Adrenal gland (tissue), 9 donors: ENCODE measurements at regions not wholly inside any gene's neighbourhood (a gene's known extent, or its start where the extent isn't known, plus 50 kb on each side); places are given as distances from the start of the nearest gene placed in this dataset.

Experiments
- DNase-seq, 7 donors: peaks; one replicate each; pipeline ENCODE4 v3.0.0-alpha.2; 2019 to 2020
- H3K27ac ChIP-seq, 5 donors: fragments of 200-600 bp; sonication (generic) in 4 of 5; 1 replicate in 3 of 5; 2 replicates in 2 of 5; pipeline versions ENCODE4 v1.5.1 to v1.8.0; 2016 to 2020; ENCODE audit warnings: mild to moderate bottlenecking in 1 of 5
- H3K27me3 ChIP-seq: fragments of 200-600 bp; 2 replicates; pipeline ENCODE4 v1.8.0; 2021
- H3K36me3 ChIP-seq, 2 donors: fragments of 200-600 bp; replicated peaks in 1 of 2; 1 replicate in 1 of 2; 2 replicates in 1 of 2; pipeline versions ENCODE4 v1.5.1 to v1.8.0; 2018 to 2022
- H3K4me1 ChIP-seq, 2 donors: fragments of 200-600 bp; replicated peaks in 1 of 2; 1 replicate in 1 of 2; 2 replicates in 1 of 2; pipeline versions ENCODE4 v1.5.1 to v1.8.0; 2018 to 2021
- H3K4me3 ChIP-seq, 4 donors: fragments of 200-600 bp; sonication (generic) in 3 of 4; one replicate each; pipeline ENCODE4 v1.5.1; 2016 to 2018
- H3K9me3 ChIP-seq, 3 donors: fragments of 200-600 bp; sonication (generic) in 1 of 3; replicated peaks in 1 of 3; 1 replicate in 2 of 3; 2 replicates in 1 of 3; pipeline versions ENCODE4 v1.5.1 to v1.8.0; 2016 to 2021
- CTCF ChIP-seq, 6 experiments: fragments of 450-650 bp in 4 of 6; fragments of 200-600 bp in 2 of 6; sonication (generic) in 1 of 6; IDR thresholded peaks; 1 replicate in 5 of 6; 2 replicates in 1 of 6; pipeline versions ENCODE4 v1.5.1 to v1.8.0; 2016 to 2021; ENCODE audit warnings: antibody characterized with exemption in 6 of 6, mild to moderate bottlenecking in 2 of 6, moderate library complexity in 1 of 6
- POLR2A ChIP-seq, 2 donors: fragments of 450-650 bp; IDR thresholded peaks; one replicate each; pipeline ENCODE4 v1.6.1; 2017; ENCODE audit warnings: antibody characterized with exemption in 2 of 2, mild to moderate bottlenecking in 2 of 2, moderate library complexity in 1 of 2
- WGBS, 4 donors: extraction: QIAGEN DNeasy Blood & Tissue Kit in 2 of 4; methylation state at CpG; one replicate each; pipeline versions ENCODE4 v1.1.5 to v1.1.7; 2013 to 2017; 5-methylcytosine and 5-hydroxymethylcytosine counted together
- intact Hi-C, 2 donors: fragments of 100-400 bp; cut with DNase I; formaldehyde crosslinking; loops; one replicate each; pipeline versions ENCODE4 v1.14.1 to v1.15.0; 2022 to 2023
- donor health status: healthy with polysubstance abuse.
- donor health status: Bipolar disorder and iron deficiency.
- donor health status: DM: yes; HTN: yes; CAD: no.
- donor health status: DM: no; HTN: no; CAD: no.
- donor health status: DM: no; HTN: no; CAD: no.

- Histone ChIP-seq H3K36me3 (no peaks in the 10 kb centered on the region), H3K27me3 (no peaks in the 10 kb centered on the region), H3K9me3 (no peaks in the 10 kb centered on the region), H3K4me1 (no peaks in the 10 kb centered on the region), H3K27ac (no peak overlapping the region), H3K4me3 (no peak overlapping the region)
- TF ChIP-seq POLR2A (IDR thresholded peaks at IDR 0.05) (no peak), CTCF (IDR thresholded peaks at IDR 0.05) (no peak)
- 76 to 86% (median 79%) methylated on average over 6 of the region's 6 CpGs for WGBS, 4 donors
- intact Hi-C loops: no loop called here
- DNase-seq: no peak
These were observed 342.4 kb upstream of the AJAP1 start for GRCh38 chr1:4312024-4312423.

- H3K4me3 ChIP-seq: no peak overlapping the region
- DNase-seq: no peak
- no peaks in the 10 kb centered on the region for H3K27me3 ChIP-seq
- no peak overlapping the region for H3K27ac ChIP-seq
- H3K4me1 ChIP-seq: no peaks in the 10 kb centered on the region
- H3K9me3 ChIP-seq: no peaks in the 10 kb centered on the region
- intact Hi-C loops: no loop called here
- H3K36me3 ChIP-seq: no peaks in the 10 kb centered on the region
- TF ChIP-seq CTCF (IDR thresholded peaks at IDR 0.05) (no peak), POLR2A (IDR thresholded peaks at IDR 0.05) (no peak)
- WGBS, 4 donors: 45 to 58% (median 53%) methylated on average over 4 of the region's 4 CpGs
These were observed 339.2 kb upstream of the AJAP1 start for GRCh38 chr1:4315202-4315601.

DNA sequence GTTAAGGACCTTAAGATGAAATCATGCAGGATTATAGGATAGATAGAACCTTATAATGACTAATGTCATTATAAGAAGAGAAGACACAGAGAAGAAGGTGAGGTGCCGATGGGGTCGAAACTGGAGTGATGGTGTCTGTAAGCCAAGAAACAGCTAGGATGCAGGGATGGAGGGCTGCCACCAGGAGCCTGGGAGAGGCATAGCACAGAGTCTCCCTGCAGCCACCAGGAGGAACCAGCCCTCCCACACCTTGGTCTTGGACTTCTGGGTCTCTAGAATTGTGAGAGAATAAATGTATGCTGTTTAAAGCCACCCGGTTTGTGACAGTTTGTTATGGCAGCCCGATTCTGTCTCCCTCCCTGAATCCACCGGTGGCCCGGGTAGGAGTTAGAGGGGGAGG lies 337.2 kb upstream of the AJAP1 start:
- WGBS, 4 donors: 63 to 83% (median 83%) methylated on average over 5 to 6 of the region's 6 CpGs
- TF ChIP-seq CTCF (IDR thresholded peaks at IDR 0.05): no peak
- TF ChIP-seq POLR2A (IDR thresholded peaks at IDR 0.05): no peak
- H3K36me3 ChIP-seq: no peaks in the 10 kb centered on the region
- intact Hi-C loops: no loop called here
- H3K4me3 ChIP-seq: no peak overlapping the region
- no peaks in the 10 kb centered on the region for H3K27me3 ChIP-seq
- H3K9me3 ChIP-seq: no peaks in the 10 kb centered on the region
- no peak overlapping the region for H3K27ac ChIP-seq
- DNase-seq: no peak
- H3K4me1 ChIP-seq: no peaks in the 10 kb centered on the region

DNA sequence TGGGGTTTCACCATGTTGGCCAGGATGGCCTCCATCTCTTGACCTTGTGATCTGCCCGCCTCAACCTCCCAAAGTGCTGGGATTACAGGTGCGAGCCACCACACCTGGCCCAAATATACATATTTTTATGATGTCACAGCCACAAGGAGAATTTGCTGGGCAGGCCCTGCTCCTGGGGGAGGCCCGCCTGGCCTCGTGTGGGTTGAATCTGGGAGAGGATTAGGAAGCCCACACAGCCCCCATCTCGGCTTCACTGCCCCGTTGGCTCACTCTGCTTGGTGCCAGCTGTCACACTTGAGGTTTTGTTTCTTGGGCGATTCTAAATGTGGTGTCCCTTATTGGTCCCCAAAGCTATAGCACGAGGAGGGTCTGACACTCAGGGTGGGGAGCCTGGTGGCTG lies 335.7 kb upstream of the AJAP1 start:
- no peaks in the 10 kb centered on the region for H3K36me3 ChIP-seq
- no peaks in the 10 kb centered on the region for H3K4me1 ChIP-seq
- H3K9me3 ChIP-seq: no peaks in the 10 kb centered on the region
- intact Hi-C loops: no loop called here
- WGBS, 4 donors: 72 to 77% (median 76%) methylated on average over 6 to 8 of the region's 8 CpGs
- no peak overlapping the region for H3K4me3 ChIP-seq
- DNase-seq: no peak
- H3K27me3 ChIP-seq: no peaks in the 10 kb centered on the region
- no peak overlapping the region for H3K27ac ChIP-seq
- no peak for TF ChIP-seq CTCF (IDR thresholded peaks at IDR 0.05)
- no peak for TF ChIP-seq POLR2A (IDR thresholded peaks at IDR 0.05)
